HEK293T (cell line): ENCODE measurements at regions not wholly inside any gene's neighbourhood (a gene's known extent, or its start where the extent isn't known, plus 50 kb on each side); places are given as distances from the start of the nearest gene placed in this dataset.

ENCODE experiments used
- ARNT ChIP-seq: fragments of 450-650 bp; IDR thresholded peaks from 2 replicates; pipeline ENCODE4 v1.6.1; 2017; ENCODE audit warnings: mild to moderate bottlenecking
- SP1 ChIP-seq: fragments of 450-650 bp; IDR thresholded peaks from 2 replicates; pipeline ENCODE4 v1.6.1; 2017

- TF ChIP-seq ARNT (no peak), SP1 (no peak)
These were observed 841.5 kb downstream of the CDH11 start for GRCh38 chr16:64280317-64280716.
